Esophagus squamous epithelium (tissue), 5 donors: ENCODE measurements at regions not wholly inside any gene's neighbourhood (a gene's known extent, or its start where the extent isn't known, plus 50 kb on each side); places are given as distances from the start of the nearest gene placed in this dataset.

Experiments
- DNase-seq: peaks from one replicate; lab custom pipeline; 2025; lab: John Stamatoyannopoulos, UW
- H3K27ac ChIP-seq, 4 donors: fragments of 200-600 bp; sonication (generic); one replicate each; pipeline ENCODE4 v1.5.1; 2016 to 2019; ENCODE audit warnings: mild to moderate bottlenecking in 1 of 4
- H3K27me3 ChIP-seq, 4 donors: fragments of 200-600 bp; sonication (generic); 1 replicate in 3 of 4; 2 replicates in 1 of 4; pipeline versions ENCODE4 v1.5.1 to v1.6.0; 2017 to 2021; ENCODE audit warnings: antibody characterized with exemption in 1 of 4
- H3K36me3 ChIP-seq, 3 donors: fragments of 200-600 bp; sonication (generic); one replicate each; pipeline ENCODE4 v1.5.1; 2016 to 2019
- H3K4me1 ChIP-seq, 3 donors: fragments of 200-600 bp; sonication (generic); one replicate each; pipeline ENCODE4 v1.5.1; 2017 to 2019
- H3K4me3 ChIP-seq, 4 donors: fragments of 200-600 bp; sonication (generic); 1 replicate in 3 of 4; 2 replicates in 1 of 4; pipeline ENCODE4 v1.5.1; 2016 to 2019; ENCODE audit warnings: mild to moderate bottlenecking in 2 of 4, moderate library complexity in 1 of 4
- H3K9me3 ChIP-seq, 3 donors: fragments of 200-600 bp; sonication (generic); one replicate each; pipeline ENCODE4 v1.5.1; 2016 to 2019
- POLR2A ChIP-seq, 4 donors: fragments of 450-650 bp; IDR thresholded peaks; one replicate each; pipeline ENCODE4 v1.6.1; 2017; ENCODE audit warnings: antibody characterized with exemption in 4 of 4, mild to moderate bottlenecking in 4 of 4, moderate library complexity in 3 of 4
- WGBS, 2 donors: methylation state at CpG; one replicate each; pipeline ENCODE4 v1.1.5; 2018; 5-methylcytosine and 5-hydroxymethylcytosine counted together
- intact Hi-C: fragments of 100-400 bp; cut with DNase I; formaldehyde crosslinking; loops from one replicate; pipeline ENCODE4 v1.15.0; 2022
- TF ChIP-seq, protein P1 (sequence below), 6 experiments: fragments of 450-650 bp in 4 of 6; fragments of 200-600 bp in 2 of 6; sonication (generic) in 2 of 6; IDR thresholded peaks; one replicate each; pipeline ENCODE4 v1.5.1; 2016 to 2019; ENCODE audit warnings: antibody characterized with exemption in 6 of 6, mild to moderate bottlenecking in 4 of 6, moderate library complexity in 4 of 6
- donor health status: DM: yes; HTN: yes; CAD: no.

DNA sequence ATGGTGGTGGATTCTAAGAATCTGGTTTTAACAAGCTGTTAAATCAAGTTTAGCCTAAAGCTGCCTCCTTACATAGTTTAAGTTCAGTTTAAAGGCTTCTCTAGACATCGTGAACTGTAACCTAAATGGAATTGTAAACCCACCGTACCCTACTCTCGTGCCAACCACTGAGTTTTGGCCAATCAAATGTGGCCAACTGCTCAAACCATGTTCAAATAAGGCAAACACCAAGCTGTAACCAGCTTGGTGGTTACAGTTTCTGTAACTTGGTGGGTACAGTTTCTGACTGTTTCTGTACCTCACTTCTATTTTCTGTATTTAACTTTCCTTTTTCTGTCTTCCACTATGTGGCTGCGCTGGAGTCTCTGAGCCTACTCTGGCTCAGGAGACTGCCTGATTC, 131.9 kb upstream of the DDHD1 start:
- Histone ChIP-seq H3K9me3 (peaks cover 0 to 16% (median 10%) of the 10 kb centered on the region in 3 donors), H3K4me1 (no peaks in the 10 kb centered on the region), H3K27me3 (no peaks in the 10 kb centered on the region), H3K36me3 (no peaks in the 10 kb centered on the region), H3K4me3 (no peak overlapping the region), H3K27ac (no peak overlapping the region)
- 89 to 91% methylated on average over 4 of the region's 4 CpGs for WGBS, 2 donors
- intact Hi-C loops = no loop called here
- no peak for DNase-seq
- TF ChIP-seq POLR2A (IDR thresholded peaks at IDR 0.05) = no peak
- TF ChIP-seq, protein P1, sequence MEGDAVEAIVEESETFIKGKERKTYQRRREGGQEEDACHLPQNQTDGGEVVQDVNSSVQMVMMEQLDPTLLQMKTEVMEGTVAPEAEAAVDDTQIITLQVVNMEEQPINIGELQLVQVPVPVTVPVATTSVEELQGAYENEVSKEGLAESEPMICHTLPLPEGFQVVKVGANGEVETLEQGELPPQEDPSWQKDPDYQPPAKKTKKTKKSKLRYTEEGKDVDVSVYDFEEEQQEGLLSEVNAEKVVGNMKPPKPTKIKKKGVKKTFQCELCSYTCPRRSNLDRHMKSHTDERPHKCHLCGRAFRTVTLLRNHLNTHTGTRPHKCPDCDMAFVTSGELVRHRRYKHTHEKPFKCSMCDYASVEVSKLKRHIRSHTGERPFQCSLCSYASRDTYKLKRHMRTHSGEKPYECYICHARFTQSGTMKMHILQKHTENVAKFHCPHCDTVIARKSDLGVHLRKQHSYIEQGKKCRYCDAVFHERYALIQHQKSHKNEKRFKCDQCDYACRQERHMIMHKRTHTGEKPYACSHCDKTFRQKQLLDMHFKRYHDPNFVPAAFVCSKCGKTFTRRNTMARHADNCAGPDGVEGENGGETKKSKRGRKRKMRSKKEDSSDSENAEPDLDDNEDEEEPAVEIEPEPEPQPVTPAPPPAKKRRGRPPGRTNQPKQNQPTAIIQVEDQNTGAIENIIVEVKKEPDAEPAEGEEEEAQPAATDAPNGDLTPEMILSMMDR (IDR thresholded peaks at IDR 0.05) = no peak

- DNase-seq = no peak
- Histone ChIP-seq H3K9me3 (peaks cover 0 to 8% (median 0%) of the 10 kb centered on the region in 3 donors), H3K4me3 (no peak overlapping the region), H3K27me3 (no peaks in the 10 kb centered on the region), H3K4me1 (no peaks in the 10 kb centered on the region), H3K36me3 (no peaks in the 10 kb centered on the region), H3K27ac (no peak overlapping the region)
- intact Hi-C loops = no loop called here
- TF ChIP-seq POLR2A (IDR thresholded peaks at IDR 0.05) = no peak
- 69 to 77% methylated on average over 10 to 12 of the region's 12 CpGs for WGBS, 2 donors
Observed at GRCh38 chr14:53278602-53279506, 125.7 kb upstream of the DDHD1 start.

GRCh38 chr14:53273671-53274072, 120.5 kb upstream of the DDHD1 start:
- Histone ChIP-seq H3K27me3 (no peaks in the 10 kb centered on the region), H3K9me3 (no peaks in the 10 kb centered on the region), H3K36me3 (no peaks in the 10 kb centered on the region), H3K4me1 (no peaks in the 10 kb centered on the region), H3K27ac (no peak overlapping the region), H3K4me3 (no peak overlapping the region)
- no peak for TF ChIP-seq POLR2A (IDR thresholded peaks at IDR 0.05)
- TF ChIP-seq, protein P1 (IDR thresholded peaks at IDR 0.05) = no peak
- no peak for DNase-seq
- WGBS, 2 donors = 44 to 64% methylated on average over 4 to 6 of the region's 6 CpGs
- intact Hi-C loops = no loop called here

GRCh38 chr14:53265025-53265424, 111.9 kb upstream of the DDHD1 start:
- no peak overlapping the region for H3K27ac ChIP-seq
- H3K27me3 ChIP-seq = no peaks in the 10 kb centered on the region
- no peaks in the 10 kb centered on the region for H3K9me3 ChIP-seq
- intact Hi-C loops = no loop called here
- no peaks in the 10 kb centered on the region for H3K36me3 ChIP-seq
- no peak for DNase-seq
- WGBS, 2 donors = 86 to 89% methylated on average over 4 of the region's 4 CpGs
- TF ChIP-seq POLR2A (IDR thresholded peaks at IDR 0.05) = no peak
- TF ChIP-seq, protein P1 (IDR thresholded peaks at IDR 0.05) = no peak
- no peaks in the 10 kb centered on the region for H3K4me1 ChIP-seq
- H3K4me3 ChIP-seq = no peak overlapping the region

DNA sequence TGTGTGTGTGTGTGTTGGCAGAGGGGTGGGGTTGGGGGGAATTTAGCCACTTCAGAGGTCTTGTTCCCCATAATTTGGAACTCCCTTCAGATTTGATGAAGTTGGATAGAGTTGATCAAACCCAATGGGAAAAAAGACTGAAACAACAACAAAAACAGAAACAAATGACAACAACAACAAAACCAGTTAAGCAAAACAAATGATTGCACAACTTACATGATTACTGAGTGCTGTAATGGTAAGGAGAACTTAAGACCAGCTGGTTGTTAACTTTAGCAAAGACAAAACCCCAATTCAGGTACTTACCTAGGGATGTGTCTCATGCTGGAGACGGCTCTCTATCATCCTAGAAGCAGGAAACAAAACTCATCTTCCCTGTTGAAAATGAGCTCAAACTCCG, 107.8 kb upstream of the DDHD1 start:
- TF ChIP-seq, protein P1 (IDR thresholded peaks at IDR 0.05) = no peak
- TF ChIP-seq POLR2A (IDR thresholded peaks at IDR 0.05) = no peak
- H3K36me3 ChIP-seq = no peaks in the 10 kb centered on the region
- H3K27me3 ChIP-seq = no peaks in the 10 kb centered on the region
- WGBS, 2 donors = 86% methylated on average over 2 of the region's 2 CpGs; no CpG with 5 or more reads in 1 of the 2 donors
- no peaks in the 10 kb centered on the region for H3K4me1 ChIP-seq
- no peak overlapping the region for H3K4me3 ChIP-seq
- intact Hi-C loops = no loop called here
- H3K9me3 ChIP-seq = no peaks in the 10 kb centered on the region
- DNase-seq = no peak
- no peak overlapping the region for H3K27ac ChIP-seq
